GM21367 (cell line): ENCODE measurements at regions not wholly inside any gene's neighbourhood (a gene's known extent, or its start where the extent isn't known, plus 50 kb on each side); places are given as distances from the start of the nearest gene placed in this dataset.
"Not testable (repeated sequence)": the region's sequence is repeated elsewhere in the genome, so short reads cannot be mapped to it uniquely, and the experiment has no call there.

Experiments used
- ATAC-seq: cut with Tn5 transposase; IDR thresholded peaks from one replicate; pipeline ENCODE4 v1.9.1; 2021; ENCODE audit not compliant: unreplicated experiment

GRCh38 chr6:140252099-140252498, 877.7 kb upstream of the CITED2 start:
- no peak for ATAC-seq

GRCh38 chr6:140245296-140246040, 871.0 kb upstream of the CITED2 start:
- ATAC-seq = no peak

GRCh38 chr6:140237251-140237650, 862.8 kb upstream of the CITED2 start:
- ATAC-seq = no peak

GRCh38 chr6:140236732-140237131, 862.3 kb upstream of the CITED2 start:
- no peak for ATAC-seq

GRCh38 chr6:140230282-140230681, 855.8 kb upstream of the CITED2 start:
- no peak for ATAC-seq

- no peak for ATAC-seq
These were observed 854.0 kb upstream of the CITED2 start for GRCh38 chr6:140228491-140228890.

GRCh38 chr6:140226637-140227036, 852.2 kb upstream of the CITED2 start:
- ATAC-seq = no peak

GRCh38 chr6:140225701-140226436, 851.4 kb upstream of the CITED2 start:
- ATAC-seq = no peak

- no peak for ATAC-seq
These were observed 842.8 kb upstream of the CITED2 start for GRCh38 chr6:140217283-140217682.

- ATAC-seq = no peak
These were observed 835.3 kb upstream of the CITED2 start for GRCh38 chr6:140209775-140210174.

- ATAC-seq = no peak
These were observed 833.8 kb upstream of the CITED2 start for GRCh38 chr6:140208286-140208685.

- no peak for ATAC-seq
These were observed 831.5 kb upstream of the CITED2 start for GRCh38 chr6:140205795-140206593.

- ATAC-seq = no peak
These were observed 829.7 kb upstream of the CITED2 start for GRCh38 chr6:140204154-140204553.

GRCh38 chr6:140203661-140204147, 829.3 kb upstream of the CITED2 start:
- ATAC-seq = no peak

GRCh38 chr6:140202964-140203515, 828.6 kb upstream of the CITED2 start:
- ATAC-seq = no peak

GRCh38 chr6:140201787-140202458, 827.5 kb upstream of the CITED2 start:
- ATAC-seq = no peak

- no peak for ATAC-seq
These were observed 818.8 kb upstream of the CITED2 start for GRCh38 chr6:140193269-140193668.

- ATAC-seq = no peak
These were observed 817.6 kb upstream of the CITED2 start for GRCh38 chr6:140192018-140192417.

- ATAC-seq = not testable (repeated sequence)
These were observed 814.8 kb upstream of the CITED2 start for GRCh38 chr6:140189263-140189662.

- ATAC-seq = no peak
These were observed 811.5 kb upstream of the CITED2 start for GRCh38 chr6:140185991-140186390.

- ATAC-seq = no peak
These were observed 809.4 kb upstream of the CITED2 start for GRCh38 chr6:140183881-140184280.
